Body of pancreas (tissue), 4 donors: ENCODE measurements at regions not wholly inside any gene's neighbourhood (a gene's known extent, or its start where the extent isn't known, plus 50 kb on each side); places are given as distances from the start of the nearest gene placed in this dataset.

ENCODE experiments used
- CTCF ChIP-seq, 7 experiments: fragments of 450-650 bp in 4 of 7; fragments of 200-600 bp in 3 of 7; sonication (generic) in 3 of 7; IDR thresholded peaks; one replicate each; pipeline ENCODE4 v1.5.1; 2016 to 2019; ENCODE audit warnings: antibody characterized with exemption in 7 of 7
- POLR2A ChIP-seq, 3 donors: fragments of 450-650 bp; IDR thresholded peaks; one replicate each; pipeline ENCODE4 v1.6.1; 2016; ENCODE audit warnings: antibody characterized with exemption in 3 of 3, mild to moderate bottlenecking in 2 of 3

- TF ChIP-seq CTCF (IDR thresholded peaks at IDR 0.05) (no peak), POLR2A (IDR thresholded peaks at IDR 0.05) (no peak)
Measured at GRCh38 chr3:180836766-180837165, 75.7 kb upstream of the FXR1 start.
